ENCODE measurements at regions not wholly inside any gene's neighbourhood (a gene's known extent, or its start where the extent isn't known, plus 50 kb on each side); places are given as distances from the start of the nearest gene placed in this dataset.

GRCh38 chr10:108465871-108466641, 1301.5 kb upstream of the SORCS1 start:
- Mint-ChIP-seq H3K4me3 (no peak overlapping the region), H3K27me3 (peaks cover 8% of the 10 kb centered on the region), H3K9me3 (ENCODE audit: insufficient read depth) (peaks cover 5% of the 10 kb centered on the region), H3K4me1 (no peaks in the 10 kb centered on the region), H3K27ac (no peak overlapping the region)
- peak overlapping the region in 1 of 5 experiments; percentile 11 for H3K4me3 ChIP-seq (ENCODE audit: control extremely low read depth in 1 of 5, extremely low read depth in 1 of 5, insufficient read depth in 1 of 5, low read depth in 2 of 5, low read length in 4 of 5)
- no peak overlapping the region for H3K27ac ChIP-seq (ENCODE audit: low read length in 2 of 2)
- no peak overlapping the region for H3K4me2 ChIP-seq (replicated peaks; ENCODE audit: low read depth, low read length, poor library complexity, severe bottlenecking)
- intact Hi-C loops (cut with micrococcal nuclease): no loop called here
- no peaks in the 10 kb centered on the region for H3K36me3 ChIP-seq (replicated peaks in 1 of 2; ENCODE audit: control extremely low read depth in 1 of 2, control insufficient read depth in 1 of 2, extremely low read depth in 1 of 2, insufficient read depth in 2 of 2, low read length in 1 of 2)
- peaks cover 0 to 7% (median 0%) of the 10 kb centered on the region in 3 donors for H3K9me3 ChIP-seq (ENCODE audit: control extremely low read depth in 1 of 3, control insufficient read depth in 2 of 3, insufficient read depth in 1 of 3, low read length in 2 of 3)
- TF ChIP-seq EZH2 (IDR thresholded peaks at IDR 0.05; ENCODE audit: borderline replicate concordance, insufficient read depth, low read depth, low read length, poor library complexity, severe bottlenecking): no peak
- no peak for TF ChIP-seq CTCF (IDR thresholded peaks at IDR 0.05)
- H2AFZ ChIP-seq (ENCODE audit: insufficient read depth, low read depth, low read length, poor library complexity, severe bottlenecking): no peak overlapping the region
- DNase-seq (no peak), ATAC-seq (ENCODE audit: low read depth) (no peak)
- no peaks in the 10 kb centered on the region for H4K20me1 ChIP-seq (ENCODE audit: control insufficient read depth, insufficient read depth, low read length, poor library complexity, severe bottlenecking)
- H3K27me3 ChIP-seq (replicated peaks in 1 of 4; ENCODE audit: control extremely low read depth in 1 of 4, control insufficient read depth in 3 of 4, insufficient read depth in 4 of 4, low read length in 3 of 4): peaks cover 0 to 5% (median 0%) of the 10 kb centered on the region in 4 experiments
- CTCF ChIA-PET: no interaction called here
- no peak overlapping the region for H3K9ac ChIP-seq (ENCODE audit: low read length)
- H3K4me1 ChIP-seq (ENCODE audit: control insufficient read depth in 2 of 2, insufficient read depth in 2 of 2, low read length in 2 of 2): no peaks in the 10 kb centered on the region
- no peaks in the 10 kb centered on the region for H3K79me2 ChIP-seq (ENCODE audit: control insufficient read depth, insufficient read depth, low read length)
- POLR2A ChIA-PET: no interaction called here
- 19% methylated on average over 62 of the region's 62 CpGs for WGBS (ENCODE audit: insufficient coverage)

GRCh38 chr10:108462005-108462404, 1297.5 kb upstream of the SORCS1 start:
- H3K4me2 ChIP-seq (replicated peaks; ENCODE audit: low read depth, low read length, poor library complexity, severe bottlenecking): no peak overlapping the region
- no peak for ATAC-seq (ENCODE audit: low read depth)

More at GRCh38 chr10:108462005-108462404, 1297.5 kb upstream of the SORCS1 start:
- no peaks in the 10 kb centered on the region for H3K4me1 Mint-ChIP-seq
- H4K20me1 ChIP-seq (ENCODE audit: control insufficient read depth, insufficient read depth, low read length, poor library complexity, severe bottlenecking): no peaks in the 10 kb centered on the region
- no peaks in the 10 kb centered on the region for H3K9me3 ChIP-seq (ENCODE audit: control extremely low read depth in 1 of 3, control insufficient read depth in 2 of 3, insufficient read depth in 1 of 3, low read length in 2 of 3)
- H2AFZ ChIP-seq (ENCODE audit: insufficient read depth, low read depth, low read length, poor library complexity, severe bottlenecking): no peak overlapping the region
- no peak overlapping the region for H3K4me3 Mint-ChIP-seq
- H3K9me3 Mint-ChIP-seq (ENCODE audit: insufficient read depth): peaks cover 6% of the 10 kb centered on the region
- H3K4me3 ChIP-seq (ENCODE audit: control extremely low read depth in 1 of 5, extremely low read depth in 1 of 5, insufficient read depth in 1 of 5, low read depth in 2 of 5, low read length in 4 of 5): no peak overlapping the region
- H3K79me2 ChIP-seq (ENCODE audit: control insufficient read depth, insufficient read depth, low read length): no peaks in the 10 kb centered on the region
- intact Hi-C loops (cut with micrococcal nuclease): no loop called here
- DNase-seq: no peak
- no peak overlapping the region for H3K9ac ChIP-seq (ENCODE audit: low read length)
- H3K27me3 ChIP-seq (replicated peaks in 1 of 4; ENCODE audit: control extremely low read depth in 1 of 4, control insufficient read depth in 3 of 4, insufficient read depth in 4 of 4, low read length in 3 of 4): peaks cover 0 to 5% (median 0%) of the 10 kb centered on the region in 4 experiments
- ChIA-PET POLR2A (no interaction called here), CTCF (no interaction called here)
- no peak for TF ChIP-seq CTCF (IDR thresholded peaks at IDR 0.05)
- no peak for TF ChIP-seq EZH2 (IDR thresholded peaks at IDR 0.05; ENCODE audit: borderline replicate concordance, insufficient read depth, low read depth, low read length, poor library complexity, severe bottlenecking)
- peaks cover 5% of the 10 kb centered on the region for H3K27me3 Mint-ChIP-seq
- H3K27ac ChIP-seq (ENCODE audit: low read length in 2 of 2): no peak overlapping the region
- no peaks in the 10 kb centered on the region for H3K4me1 ChIP-seq (ENCODE audit: control insufficient read depth in 2 of 2, insufficient read depth in 2 of 2, low read length in 2 of 2)
- H3K36me3 ChIP-seq (replicated peaks in 1 of 2; ENCODE audit: control extremely low read depth in 1 of 2, control insufficient read depth in 1 of 2, extremely low read depth in 1 of 2, insufficient read depth in 2 of 2, low read length in 1 of 2): no peaks in the 10 kb centered on the region
- WGBS (ENCODE audit: insufficient coverage): no CpG with 5 or more reads among the region's 2 CpGs
- no peak overlapping the region for H3K27ac Mint-ChIP-seq

All from B cell (primary cell).